Mucosa of rectum (tissue), 2 donors: ENCODE measurements at regions not wholly inside any gene's neighbourhood (a gene's known extent, or its start where the extent isn't known, plus 50 kb on each side); places are given as distances from the start of the nearest gene placed in this dataset.

Experiments
- H3K27ac ChIP-seq, 2 donors: one replicate each; pipeline ENCODE4 v1.7.0; 2013; ENCODE audit warnings: inconsistent platforms in 2 of 2, low read depth in 2 of 2, low read length in 2 of 2
- H3K27me3 ChIP-seq, 2 donors: one replicate each; pipeline ENCODE4 v1.7.0; 2013; ENCODE audit warnings: low read length in 2 of 2; ENCODE audit not compliant: control insufficient read depth in 2 of 2, insufficient read depth in 2 of 2
- H3K36me3 ChIP-seq, 2 donors: one replicate each; pipeline ENCODE4 v1.7.0; 2013; ENCODE audit warnings: low read length in 2 of 2; ENCODE audit not compliant: control insufficient read depth in 2 of 2, insufficient read depth in 2 of 2
- H3K4me1 ChIP-seq, 2 donors: one replicate each; pipeline ENCODE4 v1.7.0; 2013; ENCODE audit warnings: low read length in 2 of 2, mild to moderate bottlenecking in 1 of 2; ENCODE audit not compliant: control insufficient read depth in 2 of 2, insufficient read depth in 2 of 2
- H3K4me3 ChIP-seq, 2 donors: one replicate each; pipeline ENCODE4 v1.7.0; 2013; ENCODE audit warnings: low read length in 2 of 2
- H3K9ac ChIP-seq, 2 donors: one replicate each; pipeline ENCODE4 v1.7.0; 2013; ENCODE audit warnings: low read length in 2 of 2, low read depth in 1 of 2, mild to moderate bottlenecking in 1 of 2
- H3K9me3 ChIP-seq, 2 donors: one replicate each; pipeline ENCODE4 v1.7.0; 2013; ENCODE audit warnings: low read length in 2 of 2; ENCODE audit not compliant: control insufficient read depth in 2 of 2
- donor health status: healthy.
- donor health status: Normal muscosa, but diverticular disease.

GRCh38 chr13:48839171-48839570 lies 136.5 kb upstream of the FNDC3A start:
- H3K4me1 ChIP-seq = no peaks in the 10 kb centered on the region
- no peak overlapping the region for H3K4me3 ChIP-seq
- H3K27ac ChIP-seq = no peak overlapping the region
- H3K27me3 ChIP-seq = no peaks in the 10 kb centered on the region
- no peaks in the 10 kb centered on the region for H3K36me3 ChIP-seq
- no peaks in the 10 kb centered on the region for H3K9me3 ChIP-seq
- no peak overlapping the region for H3K9ac ChIP-seq

- Histone ChIP-seq H3K36me3 (no peaks in the 10 kb centered on the region), H3K9me3 (no peaks in the 10 kb centered on the region), H3K4me3 (no peak overlapping the region), H3K4me1 (no peaks in the 10 kb centered on the region), H3K27ac (no peak overlapping the region), H3K9ac (no peak overlapping the region), H3K27me3 (no peaks in the 10 kb centered on the region)
Observed at GRCh38 chr13:48840366-48840765, 135.3 kb upstream of the FNDC3A start.

- H3K27ac ChIP-seq = no peak overlapping the region
- H3K27me3 ChIP-seq = no peaks in the 10 kb centered on the region
- no peak overlapping the region for H3K4me3 ChIP-seq
- H3K4me1 ChIP-seq = no peaks in the 10 kb centered on the region
- H3K36me3 ChIP-seq = no peaks in the 10 kb centered on the region
- no peak overlapping the region for H3K9ac ChIP-seq
- H3K9me3 ChIP-seq = no peaks in the 10 kb centered on the region
Observed at GRCh38 chr13:48842316-48842715, 133.4 kb upstream of the FNDC3A start.

- H3K4me3 ChIP-seq = no peak overlapping the region
- H3K9me3 ChIP-seq = no peaks in the 10 kb centered on the region
- H3K27me3 ChIP-seq = no peaks in the 10 kb centered on the region
- no peaks in the 10 kb centered on the region for H3K4me1 ChIP-seq
- H3K27ac ChIP-seq = no peak overlapping the region
- H3K36me3 ChIP-seq = no peaks in the 10 kb centered on the region
- H3K9ac ChIP-seq = no peak overlapping the region
Observed at GRCh38 chr13:48843630-48844380, 131.9 kb upstream of the FNDC3A start.

GRCh38 chr13:48844676-48845075 lies 131.0 kb upstream of the FNDC3A start:
- Histone ChIP-seq H3K4me3 (no peak overlapping the region), H3K27ac (no peak overlapping the region), H3K9me3 (no peaks in the 10 kb centered on the region), H3K4me1 (no peaks in the 10 kb centered on the region), H3K9ac (no peak overlapping the region), H3K27me3 (no peaks in the 10 kb centered on the region), H3K36me3 (no peaks in the 10 kb centered on the region)

GRCh38 chr13:48849515-48849914 lies 126.2 kb upstream of the FNDC3A start:
- no peaks in the 10 kb centered on the region for H3K27me3 ChIP-seq
- H3K27ac ChIP-seq = no peak overlapping the region
- no peaks in the 10 kb centered on the region for H3K36me3 ChIP-seq
- no peak overlapping the region for H3K4me3 ChIP-seq
- no peak overlapping the region for H3K9ac ChIP-seq
- no peaks in the 10 kb centered on the region for H3K9me3 ChIP-seq
- H3K4me1 ChIP-seq = no peaks in the 10 kb centered on the region

- no peaks in the 10 kb centered on the region for H3K27me3 ChIP-seq
- H3K4me3 ChIP-seq = no peak overlapping the region
- no peaks in the 10 kb centered on the region for H3K9me3 ChIP-seq
- no peaks in the 10 kb centered on the region for H3K36me3 ChIP-seq
- H3K27ac ChIP-seq = no peak overlapping the region
- no peak overlapping the region for H3K9ac ChIP-seq
- no peaks in the 10 kb centered on the region for H3K4me1 ChIP-seq
Observed at GRCh38 chr13:48851707-48852106, 124.0 kb upstream of the FNDC3A start.

- Histone ChIP-seq H3K36me3 (no peaks in the 10 kb centered on the region), H3K27me3 (no peaks in the 10 kb centered on the region), H3K4me3 (no peak overlapping the region), H3K9me3 (no peaks in the 10 kb centered on the region), H3K27ac (no peak overlapping the region), H3K9ac (no peak overlapping the region), H3K4me1 (no peaks in the 10 kb centered on the region)
Observed at GRCh38 chr13:48852911-48853727, 122.6 kb upstream of the FNDC3A start.

GRCh38 chr13:48853728-48854102 lies 122.0 kb upstream of the FNDC3A start:
- H3K4me1 ChIP-seq = peaks cover 0 to 2% of the 10 kb centered on the region in 2 donors
- H3K9ac ChIP-seq = no peak overlapping the region
- H3K9me3 ChIP-seq = no peaks in the 10 kb centered on the region
- no peaks in the 10 kb centered on the region for H3K27me3 ChIP-seq
- no peak overlapping the region for H3K4me3 ChIP-seq
- no peaks in the 10 kb centered on the region for H3K36me3 ChIP-seq
- no peak overlapping the region for H3K27ac ChIP-seq

GRCh38 chr13:48857576-48857975 lies 118.1 kb upstream of the FNDC3A start:
- Histone ChIP-seq H3K9me3 (no peaks in the 10 kb centered on the region), H3K9ac (no peak overlapping the region), H3K4me3 (no peak overlapping the region), H3K27ac (no peak overlapping the region), H3K36me3 (no peaks in the 10 kb centered on the region), H3K4me1 (peaks cover 7% of the 10 kb centered on the region in 2 donors), H3K27me3 (no peaks in the 10 kb centered on the region)
